ENCODE measurements at regions not wholly inside any gene's neighbourhood (a gene's known extent, or its start where the extent isn't known, plus 50 kb on each side); places are given as distances from the start of the nearest gene placed in this dataset.

DNA sequence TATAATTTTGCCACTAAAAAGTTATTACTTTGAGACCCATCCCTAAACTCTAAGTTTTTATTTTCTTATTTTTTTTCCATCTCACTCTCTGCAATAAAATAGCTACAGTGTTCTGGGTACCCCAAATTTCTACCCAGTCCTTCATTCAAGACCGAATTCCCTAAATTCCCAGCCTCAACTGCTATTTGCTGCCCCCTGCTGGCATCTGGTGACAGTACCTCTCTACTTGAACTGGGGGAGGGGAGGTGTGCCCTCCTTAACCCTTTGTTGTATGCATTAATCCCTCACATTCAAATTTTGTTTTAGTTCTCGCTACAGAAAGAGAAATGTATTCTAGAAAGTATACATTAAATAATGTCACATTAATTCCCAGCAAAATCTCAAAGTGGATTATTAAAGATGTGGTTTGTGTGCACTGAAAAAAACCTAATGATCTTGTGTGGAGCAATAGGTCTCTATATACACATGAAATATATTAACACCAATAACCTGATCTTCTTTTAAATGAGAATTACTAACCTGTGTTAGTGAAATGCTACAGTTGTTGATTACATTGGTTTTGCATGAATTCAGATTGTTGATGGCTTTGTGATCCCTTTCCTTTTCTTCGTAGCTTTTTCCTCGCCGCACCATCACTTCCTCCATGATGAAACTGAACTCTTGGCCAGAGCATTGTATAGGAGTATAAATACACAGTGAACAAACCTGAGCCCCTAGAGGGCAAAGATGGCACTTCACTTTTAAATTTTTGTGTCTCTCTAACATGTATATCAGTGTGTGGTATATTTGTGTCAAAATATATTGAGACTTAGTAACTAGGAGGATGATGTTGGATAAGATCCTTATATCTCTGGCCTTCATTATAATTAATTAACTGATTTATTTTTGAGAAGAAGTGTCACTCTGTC lies 590.0 kb downstream of the METTL15 start:
- no peak overlapping the region for H3K27ac Mint-ChIP-seq
- H3K4me3 Mint-ChIP-seq (ENCODE audit: low read depth): no peak overlapping the region
- no peak for DNase-seq (ENCODE audit: low spot score)
- H3K27me3 Mint-ChIP-seq (ENCODE audit: low read depth): no peaks in the 10 kb centered on the region
- H3K36me3 Mint-ChIP-seq (ENCODE audit: low read depth): no peaks in the 10 kb centered on the region
- no peaks in the 10 kb centered on the region for H3K4me1 Mint-ChIP-seq (ENCODE audit: low read depth)
- intact Hi-C loops (cut with micrococcal nuclease): no loop called here
- no peaks in the 10 kb centered on the region for H3K9me3 Mint-ChIP-seq

- no peak overlapping the region for H3K4me3 Mint-ChIP-seq (ENCODE audit: low read depth)
- no peaks in the 10 kb centered on the region for H3K27me3 Mint-ChIP-seq (ENCODE audit: low read depth)
- intact Hi-C loops (cut with micrococcal nuclease): no loop called here
Measured at GRCh38 chr11:28696591-28696990, 588.4 kb downstream of the METTL15 start.

GRCh38 chr11:28690746-28691145 lies 582.6 kb downstream of the METTL15 start:
- intact Hi-C loops (cut with micrococcal nuclease): no loop called here
- no peak overlapping the region for H3K4me3 Mint-ChIP-seq (ENCODE audit: low read depth)

More at GRCh38 chr11:28696591-28696990, 588.4 kb downstream of the METTL15 start:
- Mint-ChIP-seq H3K27ac (no peak overlapping the region), H3K9me3 (no peaks in the 10 kb centered on the region), H3K36me3 (ENCODE audit: low read depth) (no peaks in the 10 kb centered on the region), H3K4me1 (ENCODE audit: low read depth) (no peaks in the 10 kb centered on the region)
- DNase-seq (ENCODE audit: low spot score): no peak

DNA sequence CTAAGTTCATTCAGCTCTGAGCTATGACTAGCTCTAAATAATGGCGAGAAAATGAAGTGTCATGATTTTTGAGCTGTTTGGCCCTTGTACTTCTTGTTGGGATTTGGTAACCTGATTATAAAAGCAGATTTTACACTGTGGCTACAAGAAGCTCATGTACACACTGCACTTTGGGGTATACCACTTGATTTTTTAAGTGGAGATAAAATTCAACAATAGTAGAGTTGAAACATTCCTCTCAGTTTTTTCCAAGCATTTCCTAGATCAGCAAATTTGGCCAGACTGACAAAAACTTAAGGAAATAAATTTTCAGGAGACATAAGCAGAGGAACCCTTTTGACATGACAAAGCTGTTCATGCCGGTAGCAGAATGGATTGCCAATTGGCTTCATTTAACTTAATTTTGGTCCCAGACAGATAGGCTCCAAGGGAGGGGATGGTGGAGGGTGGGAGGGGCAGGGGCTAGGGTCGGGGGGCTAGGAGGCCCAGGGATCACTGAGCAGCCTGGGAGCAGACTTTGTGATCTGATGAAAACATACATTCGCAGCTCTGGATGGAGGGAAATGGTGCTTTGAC lies 575.9 kb downstream of the METTL15 start:
- Mint-ChIP-seq H3K9me3 (no peaks in the 10 kb centered on the region), H3K4me1 (ENCODE audit: low read depth) (no peaks in the 10 kb centered on the region), H3K4me3 (ENCODE audit: low read depth) (no peak overlapping the region), H3K27ac (no peak overlapping the region), H3K36me3 (ENCODE audit: low read depth) (no peaks in the 10 kb centered on the region), H3K27me3 (ENCODE audit: low read depth) (no peaks in the 10 kb centered on the region)
- no peak for DNase-seq (ENCODE audit: low spot score)
- intact Hi-C loops (cut with micrococcal nuclease): no loop called here

More at GRCh38 chr11:28690746-28691145, 582.6 kb downstream of the METTL15 start:
- H3K36me3 Mint-ChIP-seq (ENCODE audit: low read depth): no peaks in the 10 kb centered on the region
- H3K27me3 Mint-ChIP-seq (ENCODE audit: low read depth): no peaks in the 10 kb centered on the region
- H3K27ac Mint-ChIP-seq: no peak overlapping the region
- no peak for DNase-seq (ENCODE audit: low spot score)
- H3K9me3 Mint-ChIP-seq: no peaks in the 10 kb centered on the region
- H3K4me1 Mint-ChIP-seq (ENCODE audit: low read depth): no peaks in the 10 kb centered on the region

DNA sequence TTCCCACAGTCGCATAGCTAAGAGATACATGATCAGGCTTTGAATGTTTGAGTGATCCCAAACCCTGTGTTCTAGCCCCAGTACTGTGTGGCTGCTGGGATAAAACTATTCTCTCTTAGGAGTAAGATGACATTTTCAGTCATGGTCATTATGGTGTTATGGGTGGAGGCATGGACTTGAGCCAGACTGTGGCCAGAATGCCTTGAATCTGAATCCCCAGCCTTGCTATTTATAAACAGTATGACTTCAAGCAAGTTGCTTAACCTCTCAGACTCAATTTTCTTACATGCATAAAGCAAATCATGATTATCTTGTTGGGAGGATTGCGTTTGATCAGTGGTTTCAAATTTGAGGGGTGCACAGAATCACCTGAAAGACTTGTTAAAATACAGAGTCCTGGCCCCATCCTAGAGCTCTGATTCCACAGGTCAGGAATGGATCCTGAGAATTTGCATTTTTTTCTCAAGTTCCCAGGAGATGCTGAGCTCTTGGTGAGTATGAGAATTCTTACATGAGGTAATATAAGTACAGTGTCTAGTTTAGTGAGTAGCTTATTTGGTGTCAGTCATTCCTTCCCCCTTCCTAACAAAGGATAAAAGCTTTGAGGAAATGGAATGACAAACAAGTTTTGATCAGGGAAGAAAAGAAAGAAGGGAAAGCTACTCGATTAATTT lies 571.7 kb downstream of the METTL15 start:
- no peak for DNase-seq (ENCODE audit: low spot score)
- H3K4me3 Mint-ChIP-seq (ENCODE audit: low read depth): no peak overlapping the region
- H3K36me3 Mint-ChIP-seq (ENCODE audit: low read depth): no peaks in the 10 kb centered on the region
- no peak overlapping the region for H3K27ac Mint-ChIP-seq
- no peaks in the 10 kb centered on the region for H3K27me3 Mint-ChIP-seq (ENCODE audit: low read depth)
- H3K4me1 Mint-ChIP-seq (ENCODE audit: low read depth): no peaks in the 10 kb centered on the region
- H3K9me3 Mint-ChIP-seq: no peaks in the 10 kb centered on the region
- intact Hi-C loops (cut with micrococcal nuclease): no loop called here

- no peaks in the 10 kb centered on the region for H3K4me1 Mint-ChIP-seq (ENCODE audit: low read depth)
- no peaks in the 10 kb centered on the region for H3K27me3 Mint-ChIP-seq (ENCODE audit: low read depth)
- H3K36me3 Mint-ChIP-seq (ENCODE audit: low read depth): no peaks in the 10 kb centered on the region
- no peaks in the 10 kb centered on the region for H3K9me3 Mint-ChIP-seq
- no peak for DNase-seq (ENCODE audit: low spot score)
- no peak overlapping the region for H3K4me3 Mint-ChIP-seq (ENCODE audit: low read depth)
- intact Hi-C loops (cut with micrococcal nuclease): no loop called here
- no peak overlapping the region for H3K27ac Mint-ChIP-seq
Measured at GRCh38 chr11:28677721-28678120, 569.5 kb downstream of the METTL15 start.

DNA sequence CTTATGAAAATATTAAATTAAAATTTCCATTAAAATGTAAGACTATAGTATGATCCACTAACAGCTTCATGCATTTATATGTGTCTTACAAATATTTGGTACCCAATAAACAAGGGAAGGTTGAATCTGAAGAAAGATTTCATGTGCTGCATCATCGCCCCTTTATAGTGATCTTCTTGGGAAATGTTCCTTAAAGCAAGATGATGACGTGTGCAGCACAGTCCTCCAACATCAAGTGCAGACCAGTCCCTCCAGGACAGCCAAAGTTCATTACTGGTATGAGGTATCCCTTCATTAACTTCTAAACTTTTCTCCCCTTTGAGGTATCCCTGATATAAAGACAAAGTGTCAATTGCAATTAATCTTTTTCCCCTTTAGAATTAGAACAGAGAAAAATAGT lies 567.0 kb downstream of the METTL15 start:
- no peak overlapping the region for H3K27ac Mint-ChIP-seq
- DNase-seq (ENCODE audit: low spot score): no peak
- intact Hi-C loops (cut with micrococcal nuclease): no loop called here
- H3K9me3 Mint-ChIP-seq: no peaks in the 10 kb centered on the region
- H3K27me3 Mint-ChIP-seq (ENCODE audit: low read depth): no peaks in the 10 kb centered on the region
- no peaks in the 10 kb centered on the region for H3K36me3 Mint-ChIP-seq (ENCODE audit: low read depth)
- H3K4me1 Mint-ChIP-seq (ENCODE audit: low read depth): no peaks in the 10 kb centered on the region
- no peak overlapping the region for H3K4me3 Mint-ChIP-seq (ENCODE audit: low read depth)

DNA sequence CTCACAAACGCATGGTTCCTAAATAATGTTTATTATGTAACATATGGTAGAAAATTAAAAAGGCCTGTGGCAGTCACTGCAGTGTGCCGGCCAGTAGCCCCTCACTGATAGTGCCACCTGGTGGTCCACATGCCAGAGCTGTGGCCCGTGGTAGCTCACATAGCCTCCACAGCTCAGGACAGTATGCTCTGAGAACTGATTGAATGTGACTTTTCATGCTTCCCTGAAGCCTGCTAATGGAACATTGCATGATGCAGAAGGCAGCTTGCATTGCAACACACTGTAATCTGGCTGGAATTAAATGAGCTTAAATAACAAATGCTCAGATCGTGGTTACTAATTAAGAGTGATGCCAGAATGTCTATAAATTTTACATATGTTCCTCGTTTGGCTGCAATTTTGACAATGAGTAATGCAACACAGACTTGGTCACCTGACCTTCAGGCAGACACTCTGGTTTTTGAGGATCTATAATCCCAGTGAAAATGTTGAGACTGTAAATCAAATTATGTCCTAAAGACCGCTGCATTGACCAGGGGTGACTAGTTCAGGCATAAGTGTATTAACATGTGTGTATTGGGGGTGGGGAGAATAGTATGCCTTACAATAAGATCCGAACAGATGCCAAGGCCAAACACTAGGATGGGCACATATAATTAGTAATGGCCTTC lies 566.4 kb downstream of the METTL15 start:
- no peaks in the 10 kb centered on the region for H3K27me3 Mint-ChIP-seq (ENCODE audit: low read depth)
- intact Hi-C loops (cut with micrococcal nuclease): no loop called here

GRCh38 chr11:28673691-28674432 lies 565.7 kb downstream of the METTL15 start:
- intact Hi-C loops (cut with micrococcal nuclease): no loop called here
- Mint-ChIP-seq H3K36me3 (ENCODE audit: low read depth) (no peaks in the 10 kb centered on the region), H3K4me1 (ENCODE audit: low read depth) (no peaks in the 10 kb centered on the region), H3K27me3 (ENCODE audit: low read depth) (no peaks in the 10 kb centered on the region), H3K9me3 (no peaks in the 10 kb centered on the region), H3K27ac (no peak overlapping the region), H3K4me3 (ENCODE audit: low read depth) (no peak overlapping the region)
- no peak for DNase-seq (ENCODE audit: low spot score)

More for the DNA sequence above, 566.4 kb downstream of the METTL15 start:
- H3K27ac Mint-ChIP-seq: no peak overlapping the region
- no peak for DNase-seq (ENCODE audit: low spot score)
- H3K9me3 Mint-ChIP-seq: no peaks in the 10 kb centered on the region
- no peaks in the 10 kb centered on the region for H3K4me1 Mint-ChIP-seq (ENCODE audit: low read depth)
- no peaks in the 10 kb centered on the region for H3K36me3 Mint-ChIP-seq (ENCODE audit: low read depth)
- H3K4me3 Mint-ChIP-seq (ENCODE audit: low read depth): no peak overlapping the region

GRCh38 chr11:28671274-28671673 lies 563.1 kb downstream of the METTL15 start:
- Mint-ChIP-seq H3K4me3 (ENCODE audit: low read depth) (no peak overlapping the region), H3K27me3 (ENCODE audit: low read depth) (no peaks in the 10 kb centered on the region), H3K36me3 (ENCODE audit: low read depth) (no peaks in the 10 kb centered on the region), H3K27ac (no peak overlapping the region), H3K9me3 (no peaks in the 10 kb centered on the region), H3K4me1 (ENCODE audit: low read depth) (no peaks in the 10 kb centered on the region)
- DNase-seq (ENCODE audit: low spot score): no peak
- intact Hi-C loops (cut with micrococcal nuclease): no loop called here

GRCh38 chr11:28666632-28667031 lies 558.4 kb downstream of the METTL15 start:
- Mint-ChIP-seq H3K4me1 (ENCODE audit: low read depth) (no peaks in the 10 kb centered on the region), H3K27me3 (ENCODE audit: low read depth) (no peaks in the 10 kb centered on the region), H3K27ac (no peak overlapping the region), H3K36me3 (ENCODE audit: low read depth) (no peaks in the 10 kb centered on the region), H3K9me3 (no peaks in the 10 kb centered on the region), H3K4me3 (ENCODE audit: low read depth) (no peak overlapping the region)
- intact Hi-C loops (cut with micrococcal nuclease): no loop called here
- no peak for DNase-seq (ENCODE audit: low spot score)

GRCh38 chr11:28659716-28660348 lies 551.6 kb downstream of the METTL15 start:
- no peak overlapping the region for H3K4me3 Mint-ChIP-seq (ENCODE audit: low read depth)
- intact Hi-C loops (cut with micrococcal nuclease): no loop called here

More at GRCh38 chr11:28659716-28660348, 551.6 kb downstream of the METTL15 start:
- no peaks in the 10 kb centered on the region for H3K9me3 Mint-ChIP-seq
- H3K27me3 Mint-ChIP-seq (ENCODE audit: low read depth): no peaks in the 10 kb centered on the region
- no peaks in the 10 kb centered on the region for H3K4me1 Mint-ChIP-seq (ENCODE audit: low read depth)
- H3K27ac Mint-ChIP-seq: no peak overlapping the region
- H3K36me3 Mint-ChIP-seq (ENCODE audit: low read depth): no peaks in the 10 kb centered on the region
- DNase-seq (ENCODE audit: low spot score): no peak

Data from activated T-helper 2 cell treated with anti-CD3 and anti-CD28 coated beads, Interferon-gamma antibody, Interleukin-2, Interleukin-4, amounts not matched to agents 10 μg/mL and 5 μg/mL and 100 μg/mL, durations not matched to agents 14 hours and 24 hours and 36 hours (primary cell).